LNCAP (cell line): ENCODE measurements at regions not wholly inside any gene's neighbourhood (a gene's known extent, or its start where the extent isn't known, plus 50 kb on each side); places are given as distances from the start of the nearest gene placed in this dataset.

Experiments
- CTCF ChIP-seq: fragments of 450-650 bp; IDR thresholded peaks from 2 replicates; pipeline ENCODE4 v1.5.1; 2017; ENCODE audit warnings: mild to moderate bottlenecking

DNA sequence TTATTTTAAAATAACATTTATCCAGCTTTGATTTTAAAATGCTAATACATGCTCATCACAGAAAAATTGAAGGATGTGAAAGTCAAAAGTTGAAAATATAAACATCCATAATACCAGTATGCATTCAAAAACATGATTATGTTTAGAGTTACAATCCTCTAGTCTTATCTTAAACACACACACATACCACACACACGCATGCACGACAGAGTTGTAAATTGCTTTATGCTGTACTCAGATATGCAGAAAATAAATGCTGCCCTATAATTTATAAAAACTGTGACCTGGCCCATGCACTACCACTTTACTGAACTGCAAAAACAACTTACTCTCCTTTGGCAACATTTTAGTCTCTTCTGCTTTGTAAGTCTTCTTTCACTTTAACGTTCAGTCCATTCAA lies 793.0 kb upstream of the FANCL start:
- TF ChIP-seq CTCF, result no peak

DNA sequence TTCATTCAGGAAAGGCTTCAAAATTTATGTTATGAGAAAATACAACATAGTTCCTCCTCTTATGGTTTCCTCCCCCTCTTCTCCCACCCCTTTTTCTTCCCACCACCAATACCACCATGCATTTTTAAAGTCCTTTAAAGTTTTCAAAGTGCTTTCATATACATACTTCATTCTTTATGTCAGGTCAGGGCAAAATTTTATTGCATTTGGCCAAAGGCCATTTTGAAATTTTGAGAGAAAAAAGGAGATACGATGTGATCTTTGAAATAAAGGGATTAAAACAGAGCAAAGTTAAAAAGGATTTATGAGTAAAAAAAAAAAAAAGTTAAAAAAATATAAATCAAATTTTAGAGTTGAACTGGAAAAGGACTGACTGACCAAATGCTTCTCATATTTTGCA lies 792.5 kb upstream of the FANCL start:
- no peak for TF ChIP-seq CTCF

DNA sequence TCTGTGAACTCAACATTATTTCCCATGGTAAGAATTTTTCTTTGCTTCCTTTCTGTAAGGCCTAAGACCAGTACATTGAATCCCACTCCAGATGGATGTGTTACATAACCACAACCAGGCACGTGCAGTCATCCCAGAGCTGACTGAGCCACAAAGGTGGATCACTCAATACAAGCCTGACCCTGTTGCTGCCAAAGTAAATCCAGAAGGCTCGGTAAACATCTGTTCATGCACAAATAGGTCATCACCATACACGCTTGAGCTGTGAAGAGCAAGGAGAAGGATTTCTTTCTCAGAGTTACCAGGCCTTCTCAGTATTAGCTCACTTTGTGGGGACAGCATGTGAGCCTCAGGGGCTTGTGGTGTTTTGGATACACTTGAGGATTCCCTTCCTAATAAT lies 791.4 kb upstream of the FANCL start:
- TF ChIP-seq CTCF, result no peak

DNA sequence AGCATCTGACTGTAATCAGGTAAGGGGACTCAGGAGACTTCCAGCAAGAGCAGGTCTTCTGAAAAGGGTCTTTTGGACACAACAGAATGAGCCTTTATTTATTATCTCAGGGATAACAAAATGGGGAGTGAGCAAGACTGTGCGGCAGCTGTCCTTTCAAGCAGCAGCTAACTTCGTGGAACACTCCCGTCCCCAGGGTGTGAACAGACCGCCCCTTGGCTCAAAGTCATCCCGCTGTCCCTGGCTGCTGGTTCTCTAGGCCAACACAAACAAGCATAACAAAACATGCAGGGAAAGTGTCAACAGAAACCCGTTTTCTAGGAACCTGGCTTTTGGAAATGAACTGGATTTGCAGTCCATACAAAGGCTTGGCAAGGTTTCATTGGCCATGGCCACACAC lies 787.9 kb upstream of the FANCL start:
- TF ChIP-seq CTCF, result no peak

GRCh38 chr2:59027320-59027719 lies 786.2 kb upstream of the FANCL start:
- TF ChIP-seq CTCF, result no peak

DNA sequence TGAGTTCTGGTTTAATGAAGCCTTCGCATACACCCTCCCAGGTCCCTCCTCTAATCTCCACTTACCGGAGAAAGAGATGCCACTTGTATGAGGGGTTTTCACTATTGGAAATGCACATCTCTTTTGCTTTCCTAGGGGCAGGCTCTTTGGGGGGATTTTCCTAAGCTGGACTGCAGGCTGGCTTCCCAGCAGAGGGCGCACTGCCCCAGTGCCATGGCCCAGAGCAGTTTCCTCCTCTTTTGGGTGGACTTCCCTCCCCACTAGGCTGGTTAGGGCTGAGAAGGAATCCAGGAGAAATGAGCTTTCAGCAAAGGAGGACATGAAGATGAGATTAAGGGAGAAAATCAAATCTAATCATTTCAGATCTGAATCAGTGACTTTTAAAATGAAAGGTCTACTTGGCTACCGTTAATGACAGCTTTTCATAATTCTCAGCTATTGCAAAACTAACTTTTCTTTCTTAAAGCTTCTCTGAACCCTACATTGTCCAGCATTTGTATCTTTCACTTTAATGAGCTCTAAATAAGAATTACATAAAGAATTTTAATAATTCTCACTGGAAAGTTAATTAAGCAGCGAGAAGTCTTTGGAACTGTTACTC lies 784.1 kb upstream of the FANCL start:
- TF ChIP-seq CTCF, result peak; percentile 74

DNA sequence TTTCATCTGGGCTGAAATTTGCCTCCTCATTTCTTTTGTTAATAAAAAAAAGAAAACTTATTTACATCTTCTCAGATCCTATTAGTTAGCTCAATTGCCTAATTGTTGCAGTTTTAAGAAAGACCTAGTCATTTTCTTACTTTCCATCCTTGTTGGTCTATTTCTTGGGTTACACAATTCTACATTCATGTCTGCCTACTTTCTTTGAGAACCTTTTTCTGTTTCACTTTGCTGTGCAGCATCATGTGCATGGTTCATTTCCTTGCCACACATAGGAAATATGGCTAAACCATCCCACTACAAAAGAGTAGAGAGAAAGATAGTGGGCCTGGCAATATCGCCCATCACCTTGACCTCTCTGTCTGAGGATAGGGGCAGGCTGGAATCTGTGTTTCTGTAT lies 780.7 kb upstream of the FANCL start:
- TF ChIP-seq CTCF, result no peak

- no peak for TF ChIP-seq CTCF
These were observed 778.5 kb upstream of the FANCL start for GRCh38 chr2:59019566-59020159.
